Lower leg skin (tissue), 3 donors: ENCODE measurements at regions not wholly inside any gene's neighbourhood (a gene's known extent, or its start where the extent isn't known, plus 50 kb on each side); places are given as distances from the start of the nearest gene placed in this dataset.

ENCODE experiments used
- CTCF ChIP-seq, 3 donors: fragments of 450-650 bp; IDR thresholded peaks; one replicate each; pipeline ENCODE4 v1.5.1; 2016; ENCODE audit warnings: antibody characterized with exemption in 3 of 3, mild to moderate bottlenecking in 3 of 3, moderate library complexity in 2 of 3
- POLR2A ChIP-seq, 2 donors: fragments of 450-650 bp; IDR thresholded peaks; one replicate each; pipeline ENCODE4 v1.6.1; 2016 to 2017; ENCODE audit warnings: antibody characterized with exemption in 2 of 2, mild to moderate bottlenecking in 1 of 2, moderate library complexity in 1 of 2

- TF ChIP-seq CTCF (IDR thresholded peaks at IDR 0.05), result no peak
- no peak for TF ChIP-seq POLR2A (IDR thresholded peaks at IDR 0.05)
Observed at GRCh38 chr2:217254111-217254510, 394.2 kb upstream of the TNP1 start.
